ENCODE measurements at regions not wholly inside any gene's neighbourhood (a gene's known extent, or its start where the extent isn't known, plus 50 kb on each side); places are given as distances from the start of the nearest gene placed in this dataset.

GRCh38 chr15:29632671-29633406 lies 189.4 kb downstream of the TJP1 start:
- WGBS, 2 experiments (ENCODE audit: low coverage in 1 of 2, low lambda C conversion rate in 2 of 2, missing lambda C conversion rate in 2 of 2), result 25 to 28% methylated on average over 8 of the region's 8 CpGs
- in situ Hi-C loops (cut with MboI), result no loop called here

DNA sequence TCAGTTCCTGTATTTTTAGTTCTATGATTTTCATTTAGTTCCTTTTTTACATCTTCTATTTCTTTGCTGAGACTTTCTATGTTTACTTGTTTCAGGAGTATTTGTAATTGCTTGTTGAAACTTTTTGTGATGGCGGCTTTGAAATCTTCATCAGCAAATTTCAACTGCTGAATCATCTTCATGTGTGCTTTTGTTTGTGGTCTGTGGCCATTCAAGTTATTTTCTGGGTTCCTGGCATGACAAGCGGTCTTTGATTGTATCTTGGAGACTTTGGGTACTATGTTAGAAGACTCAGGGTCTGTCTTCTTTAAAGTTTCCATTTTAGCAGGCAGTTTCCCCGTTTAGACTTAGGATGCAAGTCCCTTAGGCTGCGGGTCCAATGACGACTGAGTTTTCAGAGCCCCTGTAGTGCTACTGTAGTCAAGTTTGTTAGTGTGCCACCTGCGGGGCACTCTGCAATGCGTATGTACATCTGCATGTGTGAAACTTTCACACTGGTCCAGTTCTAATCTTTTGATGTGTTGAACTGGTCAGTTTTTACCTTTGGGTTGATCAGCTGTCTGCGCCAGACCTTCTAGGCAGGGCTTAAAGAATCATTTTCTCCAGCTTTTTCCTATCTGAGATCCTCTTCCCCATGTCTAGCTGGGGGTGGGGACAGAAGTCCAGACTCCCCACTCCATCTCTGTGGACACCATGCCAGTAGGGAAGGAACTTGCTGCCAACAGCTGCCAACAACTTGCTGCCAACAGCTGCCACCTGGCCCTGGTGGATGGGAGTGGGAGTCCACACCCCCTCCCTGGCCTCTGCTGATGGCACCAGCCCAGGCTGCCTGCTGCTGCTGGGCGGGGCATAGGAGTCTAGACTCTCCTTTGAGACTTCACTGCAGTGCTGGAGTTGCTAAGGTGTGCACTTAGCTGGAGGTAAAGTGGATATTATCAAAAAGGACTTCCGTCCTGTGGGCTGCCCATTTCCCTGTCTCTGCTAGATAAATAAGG lies 190.9 kb downstream of the TJP1 start:
- in situ Hi-C loops (cut with MboI), result no loop called here
- no peaks in the 10 kb centered on the region for H3K36me3 ChIP-seq (ENCODE audit: low read depth)
- no peak for DNase-seq
- no peaks in the 10 kb centered on the region for H3K4me1 ChIP-seq (ENCODE audit: insufficient read depth)
- TF ChIP-seq EZH2 (IDR thresholded peaks at IDR 0.05; ENCODE audit: insufficient read depth, poor library complexity, severe bottlenecking) (no peak), EZH2phosphoT487 (IDR thresholded peaks at IDR 0.05; ENCODE audit: insufficient read depth, low read depth) (no peak)
- no peak overlapping the region for H3K9ac ChIP-seq
- H3K9me3 ChIP-seq (ENCODE audit: low read depth), result no peaks in the 10 kb centered on the region
- H3K79me2 ChIP-seq (ENCODE audit: insufficient read depth), result no peaks in the 10 kb centered on the region
- no peak overlapping the region for H3K4me2 ChIP-seq (ENCODE audit: unreplicated experiment)
- H3K4me3 ChIP-seq, result no peak overlapping the region
- no peaks in the 10 kb centered on the region for H4K20me1 ChIP-seq (ENCODE audit: insufficient read depth)
- H3K27ac ChIP-seq, result no peak overlapping the region
- peaks cover 13% of the 10 kb centered on the region; the same call in 1 of the 2 replicates for H3K27me3 ChIP-seq (replicated peaks; ENCODE audit: insufficient read depth)
- 32 to 34% methylated on average over 10 of the region's 10 CpGs for WGBS, 2 experiments (ENCODE audit: low coverage in 1 of 2, low lambda C conversion rate in 2 of 2, missing lambda C conversion rate in 2 of 2)
- H2AFZ ChIP-seq, result no peak overlapping the region
- H3F3A ChIP-seq (ENCODE audit: insufficient read depth), result no peaks in the 10 kb centered on the region
- no peaks in the 10 kb centered on the region for H3K9me2 ChIP-seq (ENCODE audit: insufficient read depth)

More at GRCh38 chr15:29632671-29633406, 189.4 kb downstream of the TJP1 start:
- Histone ChIP-seq H3K9ac (no peak overlapping the region), H3K4me1 (ENCODE audit: insufficient read depth) (no peaks in the 10 kb centered on the region), H4K20me1 (ENCODE audit: insufficient read depth) (no peaks in the 10 kb centered on the region), H3K79me2 (ENCODE audit: insufficient read depth) (no peaks in the 10 kb centered on the region), H3K27ac (no peak overlapping the region), H2AFZ (no peak overlapping the region), H3K4me3 (no peak overlapping the region), H3K9me3 (ENCODE audit: low read depth) (no peaks in the 10 kb centered on the region), H3F3A (ENCODE audit: insufficient read depth) (no peaks in the 10 kb centered on the region), H3K27me3 (replicated peaks; ENCODE audit: insufficient read depth) (peaks cover 15% of the 10 kb centered on the region; the same call in 1 of the 2 replicates), H3K36me3 (ENCODE audit: low read depth) (no peaks in the 10 kb centered on the region), H3K4me2 (ENCODE audit: unreplicated experiment) (no peak overlapping the region), H3K9me2 (ENCODE audit: insufficient read depth) (no peaks in the 10 kb centered on the region)
- TF ChIP-seq EZH2 (IDR thresholded peaks at IDR 0.05; ENCODE audit: insufficient read depth, poor library complexity, severe bottlenecking), result no peak
- no peak for TF ChIP-seq EZH2phosphoT487 (IDR thresholded peaks at IDR 0.05; ENCODE audit: insufficient read depth, low read depth)
- no peak for DNase-seq

DNA sequence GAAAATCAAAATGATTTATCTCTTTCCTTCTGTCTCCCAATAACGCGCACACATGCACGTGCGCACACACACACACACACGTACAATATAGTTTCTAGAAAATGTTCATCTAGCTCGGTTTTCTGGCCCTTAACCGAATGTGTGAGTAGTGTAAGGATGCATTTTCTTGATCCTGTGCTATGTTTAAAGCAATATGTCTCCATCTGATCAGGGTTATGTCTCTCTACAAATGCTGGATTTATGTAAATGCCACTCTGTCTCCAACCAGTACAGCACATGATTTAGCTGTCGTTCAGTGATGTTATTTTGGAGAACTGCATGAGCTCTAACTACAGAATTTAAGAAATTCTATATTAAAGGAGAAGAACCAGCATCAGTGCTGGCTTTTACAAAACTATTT lies 198.0 kb downstream of the TJP1 start:
- no peak overlapping the region for H3K9ac ChIP-seq
- in situ Hi-C loops (cut with MboI), result no loop called here
- H3K4me3 ChIP-seq, result no peak overlapping the region
- WGBS, 2 experiments (ENCODE audit: low coverage in 1 of 2, low lambda C conversion rate in 2 of 2, missing lambda C conversion rate in 2 of 2), result 31 to 33% methylated on average over 8 of the region's 8 CpGs
- no peaks in the 10 kb centered on the region for H3K9me3 ChIP-seq (ENCODE audit: low read depth)
- no peaks in the 10 kb centered on the region for H3K36me3 ChIP-seq (ENCODE audit: low read depth)
- DNase-seq, result no peak
- H3K27me3 ChIP-seq (replicated peaks; ENCODE audit: insufficient read depth), result peaks cover 19% of the 10 kb centered on the region; the same call in 1 of the 2 replicates
- H3K4me2 ChIP-seq (ENCODE audit: unreplicated experiment), result no peak overlapping the region
- no peaks in the 10 kb centered on the region for H3F3A ChIP-seq (ENCODE audit: insufficient read depth)
- no peaks in the 10 kb centered on the region for H3K9me2 ChIP-seq (ENCODE audit: insufficient read depth)
- H4K20me1 ChIP-seq (ENCODE audit: insufficient read depth), result no peaks in the 10 kb centered on the region
- TF ChIP-seq EZH2 (IDR thresholded peaks at IDR 0.05; ENCODE audit: insufficient read depth, poor library complexity, severe bottlenecking) (no peak), EZH2phosphoT487 (IDR thresholded peaks at IDR 0.05; ENCODE audit: insufficient read depth, low read depth) (no peak)
- H2AFZ ChIP-seq, result no peak overlapping the region
- no peaks in the 10 kb centered on the region for H3K79me2 ChIP-seq (ENCODE audit: insufficient read depth)
- H3K4me1 ChIP-seq (ENCODE audit: insufficient read depth), result no peaks in the 10 kb centered on the region
- H3K27ac ChIP-seq, result no peak overlapping the region

- no peaks in the 10 kb centered on the region for H3K36me3 ChIP-seq (ENCODE audit: low read depth)
- no peaks in the 10 kb centered on the region for H4K20me1 ChIP-seq (ENCODE audit: insufficient read depth)
- TF ChIP-seq EZH2 (IDR thresholded peaks at IDR 0.05; ENCODE audit: insufficient read depth, poor library complexity, severe bottlenecking) (no peak), EZH2phosphoT487 (IDR thresholded peaks at IDR 0.05; ENCODE audit: insufficient read depth, low read depth) (no peak)
- H3F3A ChIP-seq (ENCODE audit: insufficient read depth), result no peaks in the 10 kb centered on the region
- in situ Hi-C loops (cut with MboI), result no loop called here
- no peaks in the 10 kb centered on the region for H3K9me3 ChIP-seq (ENCODE audit: low read depth)
- H2AFZ ChIP-seq, result no peak overlapping the region
- H3K27ac ChIP-seq, result no peak overlapping the region
- peaks cover 19% of the 10 kb centered on the region; the same call in 1 of the 2 replicates for H3K27me3 ChIP-seq (replicated peaks; ENCODE audit: insufficient read depth)
- H3K4me1 ChIP-seq (ENCODE audit: insufficient read depth), result no peaks in the 10 kb centered on the region
- H3K9me2 ChIP-seq (ENCODE audit: insufficient read depth), result no peaks in the 10 kb centered on the region
- H3K79me2 ChIP-seq (ENCODE audit: insufficient read depth), result no peaks in the 10 kb centered on the region
- H3K9ac ChIP-seq, result no peak overlapping the region
- WGBS, 2 experiments (ENCODE audit: low coverage in 1 of 2, low lambda C conversion rate in 2 of 2, missing lambda C conversion rate in 2 of 2), result 20 to 21% methylated on average over 6 of the region's 6 CpGs
- DNase-seq, result no peak
- H3K4me3 ChIP-seq, result no peak overlapping the region
- H3K4me2 ChIP-seq (ENCODE audit: unreplicated experiment), result no peak overlapping the region
Observed at GRCh38 chr15:29623116-29623639, 199.1 kb downstream of the TJP1 start.
